HepG2 (cell line): ENCODE measurements at regions not wholly inside any gene's neighbourhood (a gene's known extent, or its start where the extent isn't known, plus 50 kb on each side); places are given as distances from the start of the nearest gene placed in this dataset.

Experiments used
- ATAC-seq: fragments of 200-7000 bp; cut with Tn5 transposase; 3 replicates; pipeline ENCODE4 v1.9.1; 2020; ENCODE audit warnings: mild to moderate bottlenecking, moderate library complexity
- BruUV-seq: library from RNA; stranded (reverse); fragments of 400-500 nt; replicated peaks from 2 replicates; lab custom pipeline; 2021; lab: Mats Ljungman, UMichigan
- CTCF ChIA-PET: fragments of 300-600 bp; formaldehyde crosslinking; extraction: SDS; loops from one replicate; lab custom pipeline; 2021; ENCODE audit warnings: low total read pairs, inconsistent platforms, low intra/inter-chr PET ratio; lab: Yijun Ruan, JAX
- POLR2A ChIA-PET: fragments of 350-600 bp; sonication (Branson Sonifier 250); formaldehyde crosslinking; loops from one replicate; lab custom pipeline; 2020; ENCODE audit warnings: antibody characterized with exemption, inconsistent platforms; lab: Yijun Ruan, JAX
- DNase-seq: peaks from one replicate; pipeline ENCODE4 v3.0.0-alpha.2; 2015; ENCODE audit warnings: low spot score
- FAIRE-seq: peaks from 3 replicates; lab custom pipeline; 2011; peaks lifted over from hg19 to GRCh38; lab: Jason Lieb, UNC
- H2AFZ ChIP-seq: one replicate; pipeline ENCODE4 v1.6.1; 2011; ENCODE audit warnings: low read length, inconsistent platforms
- H3K27ac ChIP-seq: fragments of 300-600 bp; 3 replicates; pipeline ENCODE4 v1.8.0; 2011; ENCODE audit warnings: mixed run types, mild to moderate bottlenecking, mixed read lengths, low read length, inconsistent platforms; ENCODE audit not compliant: insufficient read depth; ENCODE audit errors: extremely low read length
- H3K27me3 ChIP-seq, 2 experiments: fragments of 200-600 bp in 1 of 2; 2 replicates in 1 of 2; 3 replicates in 1 of 2; pipeline versions ENCODE4 v1.6.0 to v1.8.0; 2011; ENCODE audit warnings: low read length in 2 of 2, mild to moderate bottlenecking in 2 of 2, moderate library complexity in 2 of 2, inconsistent platforms in 1 of 2; ENCODE audit not compliant: insufficient read depth in 2 of 2, control insufficient read depth in 1 of 2
- H3K36me3 ChIP-seq, 2 experiments: fragments of 200-600 bp in 1 of 2; replicated peaks in 1 of 2; 2 replicates in 1 of 2; 3 replicates in 1 of 2; pipeline versions ENCODE4 v1.5.1 to v1.8.0; 2011; ENCODE audit warnings: low read length in 2 of 2, inconsistent platforms in 1 of 2; ENCODE audit not compliant: insufficient read depth in 2 of 2, control insufficient read depth in 1 of 2
- H3K4me1 ChIP-seq: 2 replicates; pipeline ENCODE4 v1.5.1; 2012; ENCODE audit warnings: low read length, inconsistent platforms; ENCODE audit not compliant: insufficient read depth
- H3K4me2 ChIP-seq: 2 replicates; pipeline ENCODE4 v1.6.0; 2011; ENCODE audit warnings: low read depth, low read length, inconsistent platforms
- H3K4me3 ChIP-seq, 3 experiments: fragments of 200-600 bp in 1 of 3; sonication (generic), shearing (Covaris generic) in 1 of 3; replicated peaks in 1 of 3; 2 replicates each; pipeline ENCODE4 v1.5.1; 2011 to 2016; ENCODE audit warnings: low read length in 3 of 3, inconsistent platforms in 2 of 3, low read depth in 2 of 3, mild to moderate bottlenecking in 2 of 3, control low read depth in 1 of 3, mixed read lengths in 1 of 3; ENCODE audit not compliant: insufficient read depth in 1 of 3
- H3K79me2 ChIP-seq: one replicate; pipeline ENCODE4 v1.6.1; 2011; ENCODE audit warnings: low read length, inconsistent platforms; ENCODE audit not compliant: insufficient read depth
- H3K9ac ChIP-seq: 2 replicates; pipeline ENCODE4 v1.6.0; 2011; ENCODE audit warnings: mild to moderate bottlenecking, low read depth, low read length, inconsistent platforms; ENCODE audit not compliant: insufficient read depth
- H3K9me3 ChIP-seq: 2 replicates; pipeline ENCODE4 v1.5.1; 2012; ENCODE audit warnings: mild to moderate bottlenecking, low read length
- H4K20me1 ChIP-seq: 2 replicates; pipeline ENCODE4 v1.6.0; 2011; ENCODE audit warnings: inconsistent platforms, mild to moderate bottlenecking, low read length, moderate library complexity; ENCODE audit not compliant: insufficient read depth
- KDM4B ChIP-seq: sonication (generic); formaldehyde crosslinking; IDR thresholded peaks from 2 replicates; pipeline ENCODE4 v1.4.0; 2020; ENCODE audit warnings: missing genetic modification reagents
- RAD21 ChIP-seq: fragments of 450-650 bp; formaldehyde crosslinking; IDR thresholded peaks from 2 replicates; pipeline ENCODE4 v1.5.0; 2020; ENCODE audit warnings: mild to moderate bottlenecking
- ZFP37 ChIP-seq: sonication (generic); formaldehyde crosslinking; IDR thresholded peaks from 2 replicates; pipeline ENCODE4 v1.4.0; 2020; ENCODE audit warnings: missing genetic modification reagents, borderline replicate concordance
- ZNF629 ChIP-seq: sonication (generic); formaldehyde crosslinking; conservative IDR thresholded peaks from 2 replicates; pipeline ENCODE4 v1.5.0; 2020; ENCODE audit warnings: missing genetic modification reagents
- WGBS: methylation state at CpG from one replicate; pipeline ENCODE4 v1.1.6; 2017; ENCODE audit warnings: low lambda C conversion rate; 5-methylcytosine and 5-hydroxymethylcytosine counted together
- in situ Hi-C: cut with HindIII; loops from 2 replicates; pipeline ENCODE4 v1.10.0; 2017; ENCODE audit warnings: low pct_unique_long_range_greater_than_20kb; ENCODE audit not compliant: extremely low pct_ligation_motif_present
- intact Hi-C: fragments of 100-400 bp; cut with micrococcal nuclease; formaldehyde crosslinking; loops from one replicate; pipeline ENCODE4 v1.10.0; 2022; ENCODE audit not compliant: unreplicated experiment

GRCh38 chr7:1324028-1324900, 91.6 kb downstream of the UNCX start:
- FAIRE-seq (no peak), DNase-seq (no peak), ATAC-seq (no peak)
- H3K27ac ChIP-seq: no peak overlapping the region
- no peak overlapping the region for H3K4me2 ChIP-seq
- CTCF ChIA-PET: no interaction called here
- intact Hi-C loops: no loop called here
- POLR2A ChIA-PET: no interaction called here
- no peak overlapping the region for H2AFZ ChIP-seq
- peak; percentile 55; the same call in 1 of the 2 replicates for TF ChIP-seq ZNF629 (CRISPR knock-in tag)
- no peak for TF ChIP-seq ZFP37 (CRISPR knock-in tag)
- H3K4me3 ChIP-seq: no peak overlapping the region
- WGBS: 21% methylated on average over 15 of the region's 30 CpGs
- H4K20me1 ChIP-seq: no peaks in the 10 kb centered on the region
- no TSS peak for BruUV-seq
- H3K36me3 ChIP-seq: no peaks in the 10 kb centered on the region
- H3K79me2 ChIP-seq: no peaks in the 10 kb centered on the region
- H3K9ac ChIP-seq: no peak overlapping the region
- peaks cover 15 to 37% of the 10 kb centered on the region in 2 experiments; a peak in 3 of 5 replicates for H3K27me3 ChIP-seq
- in situ Hi-C loops: no loop called here
- H3K4me1 ChIP-seq: peaks cover 7% of the 10 kb centered on the region; the same call in 1 of the 2 replicates
- H3K9me3 ChIP-seq: no peaks in the 10 kb centered on the region

- H3K27me3 ChIP-seq: peaks cover 17 to 47% of the 10 kb centered on the region in 2 experiments; a peak in 3 of 5 replicates
- no peaks in the 10 kb centered on the region for H3K9me3 ChIP-seq
- no TSS peak for BruUV-seq
- no peak for ATAC-seq
- POLR2A ChIA-PET: no interaction called here
- in situ Hi-C loops (no loop called here), intact Hi-C loops (no loop called here)
- H3K4me2 ChIP-seq: no peak overlapping the region
- H3K9ac ChIP-seq: no peak overlapping the region
- FAIRE-seq: no peak
- H3K36me3 ChIP-seq: no peaks in the 10 kb centered on the region
- DNase-seq: no peak
- no peak overlapping the region for H3K27ac ChIP-seq
- peaks cover 7% of the 10 kb centered on the region; the same call in 1 of the 2 replicates for H3K4me1 ChIP-seq
- CTCF ChIA-PET: no interaction called here
- TF ChIP-seq RAD21 (no peak), KDM4B (CRISPR knock-in tag) (no peak)
- H2AFZ ChIP-seq: no peak overlapping the region
- H3K79me2 ChIP-seq: no peaks in the 10 kb centered on the region
- WGBS: 60% methylated on average over 3 of the region's 17 CpGs
- H3K4me3 ChIP-seq: no peak overlapping the region
- H4K20me1 ChIP-seq: no peaks in the 10 kb centered on the region
These were observed 92.6 kb downstream of the UNCX start for GRCh38 chr7:1325246-1325645.
